Astrocyte of the spinal cord (primary cell): ENCODE measurements at regions not wholly inside any gene's neighbourhood (a gene's known extent, or its start where the extent isn't known, plus 50 kb on each side); places are given as distances from the start of the nearest gene placed in this dataset.

ENCODE experiments used
- DNase-seq: peaks from one replicate; pipeline ENCODE4 v3.0.0; 2011; ENCODE audit warnings: low read depth, low spot score
- H3K4me3 ChIP-seq: 2 replicates; pipeline ENCODE4 v1.5.1; 2011; ENCODE audit warnings: low read depth, mild to moderate bottlenecking, low read length, moderate library complexity
- in situ Hi-C: cut with HindIII; loops from 2 replicates; pipeline ENCODE4 v1.10.0; 2017; ENCODE audit warnings: low sequenced_read_pairs
- TF ChIP-seq, protein P1 (sequence below): IDR thresholded peaks from 2 replicates; pipeline ENCODE4 v1.5.1; 2012; ENCODE audit warnings: low read depth, mild to moderate bottlenecking, low read length, inconsistent platforms

DNA sequence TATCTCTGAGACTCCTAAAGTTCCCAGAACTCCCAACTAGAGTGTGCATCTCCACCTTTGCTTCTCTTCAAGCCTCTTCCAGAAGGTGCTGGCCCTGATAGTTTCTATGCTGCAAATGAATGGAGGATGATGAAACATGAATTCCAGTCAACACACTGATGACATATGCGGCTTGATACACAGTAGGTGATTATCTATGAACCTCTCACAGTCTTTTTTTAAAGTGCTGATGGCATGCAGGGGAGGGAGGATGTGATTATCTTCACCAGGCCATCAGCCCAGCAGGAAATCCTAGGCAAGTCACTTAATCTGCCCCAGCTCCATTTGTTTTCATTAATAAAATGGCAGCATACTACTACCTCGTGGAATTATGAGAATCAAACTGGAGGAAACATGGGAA is 548.5 kb downstream of the SOX6 start:
- H3K4me3 ChIP-seq = no peak overlapping the region
- DNase-seq = no peak
- TF ChIP-seq, protein P1, sequence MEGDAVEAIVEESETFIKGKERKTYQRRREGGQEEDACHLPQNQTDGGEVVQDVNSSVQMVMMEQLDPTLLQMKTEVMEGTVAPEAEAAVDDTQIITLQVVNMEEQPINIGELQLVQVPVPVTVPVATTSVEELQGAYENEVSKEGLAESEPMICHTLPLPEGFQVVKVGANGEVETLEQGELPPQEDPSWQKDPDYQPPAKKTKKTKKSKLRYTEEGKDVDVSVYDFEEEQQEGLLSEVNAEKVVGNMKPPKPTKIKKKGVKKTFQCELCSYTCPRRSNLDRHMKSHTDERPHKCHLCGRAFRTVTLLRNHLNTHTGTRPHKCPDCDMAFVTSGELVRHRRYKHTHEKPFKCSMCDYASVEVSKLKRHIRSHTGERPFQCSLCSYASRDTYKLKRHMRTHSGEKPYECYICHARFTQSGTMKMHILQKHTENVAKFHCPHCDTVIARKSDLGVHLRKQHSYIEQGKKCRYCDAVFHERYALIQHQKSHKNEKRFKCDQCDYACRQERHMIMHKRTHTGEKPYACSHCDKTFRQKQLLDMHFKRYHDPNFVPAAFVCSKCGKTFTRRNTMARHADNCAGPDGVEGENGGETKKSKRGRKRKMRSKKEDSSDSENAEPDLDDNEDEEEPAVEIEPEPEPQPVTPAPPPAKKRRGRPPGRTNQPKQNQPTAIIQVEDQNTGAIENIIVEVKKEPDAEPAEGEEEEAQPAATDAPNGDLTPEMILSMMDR = no peak
- in situ Hi-C loops = no loop called here

DNA sequence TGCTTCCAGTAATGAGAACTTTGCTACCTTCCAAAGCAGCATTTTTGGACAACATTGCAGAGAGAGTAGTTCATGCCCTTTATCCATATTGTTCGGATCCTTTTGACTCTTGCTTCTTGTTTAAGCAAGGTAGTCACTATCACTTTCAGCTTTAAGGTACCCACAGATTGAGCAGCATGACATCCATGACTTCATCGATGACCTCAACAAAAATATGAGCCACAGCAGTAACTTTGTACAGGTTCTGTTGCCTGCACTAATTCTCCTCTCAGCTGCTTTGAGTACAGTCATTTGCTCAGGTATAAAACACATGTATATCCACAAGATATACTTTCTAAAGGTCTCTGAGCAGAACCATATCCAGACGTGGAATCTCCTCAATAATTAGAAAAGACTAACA is 546.3 kb downstream of the SOX6 start:
- TF ChIP-seq, protein P1 = no peak
- DNase-seq = no peak
- in situ Hi-C loops = no loop called here
- H3K4me3 ChIP-seq = no peak overlapping the region

DNA sequence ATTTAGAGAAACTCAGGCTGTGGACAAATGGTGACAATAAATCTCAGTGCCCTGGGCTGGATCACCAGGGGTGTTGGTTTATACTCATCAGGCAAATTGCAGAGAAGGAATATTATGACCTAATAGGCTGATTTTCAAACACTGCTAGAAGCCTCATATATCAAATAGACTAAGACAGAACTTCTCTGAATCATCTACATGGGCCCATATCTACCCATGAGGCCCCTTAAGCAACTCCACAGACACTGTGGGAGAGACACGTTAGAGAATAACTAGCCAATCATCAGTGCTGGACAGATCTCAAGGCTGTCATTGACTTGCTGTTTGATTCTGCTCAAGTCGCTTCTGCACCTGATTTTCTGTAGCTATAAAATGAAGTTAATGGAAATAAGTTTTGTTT is 545.8 kb downstream of the SOX6 start:
- in situ Hi-C loops = no loop called here
- TF ChIP-seq, protein P1 = no peak
- no peak overlapping the region for H3K4me3 ChIP-seq
- no peak for DNase-seq

DNA sequence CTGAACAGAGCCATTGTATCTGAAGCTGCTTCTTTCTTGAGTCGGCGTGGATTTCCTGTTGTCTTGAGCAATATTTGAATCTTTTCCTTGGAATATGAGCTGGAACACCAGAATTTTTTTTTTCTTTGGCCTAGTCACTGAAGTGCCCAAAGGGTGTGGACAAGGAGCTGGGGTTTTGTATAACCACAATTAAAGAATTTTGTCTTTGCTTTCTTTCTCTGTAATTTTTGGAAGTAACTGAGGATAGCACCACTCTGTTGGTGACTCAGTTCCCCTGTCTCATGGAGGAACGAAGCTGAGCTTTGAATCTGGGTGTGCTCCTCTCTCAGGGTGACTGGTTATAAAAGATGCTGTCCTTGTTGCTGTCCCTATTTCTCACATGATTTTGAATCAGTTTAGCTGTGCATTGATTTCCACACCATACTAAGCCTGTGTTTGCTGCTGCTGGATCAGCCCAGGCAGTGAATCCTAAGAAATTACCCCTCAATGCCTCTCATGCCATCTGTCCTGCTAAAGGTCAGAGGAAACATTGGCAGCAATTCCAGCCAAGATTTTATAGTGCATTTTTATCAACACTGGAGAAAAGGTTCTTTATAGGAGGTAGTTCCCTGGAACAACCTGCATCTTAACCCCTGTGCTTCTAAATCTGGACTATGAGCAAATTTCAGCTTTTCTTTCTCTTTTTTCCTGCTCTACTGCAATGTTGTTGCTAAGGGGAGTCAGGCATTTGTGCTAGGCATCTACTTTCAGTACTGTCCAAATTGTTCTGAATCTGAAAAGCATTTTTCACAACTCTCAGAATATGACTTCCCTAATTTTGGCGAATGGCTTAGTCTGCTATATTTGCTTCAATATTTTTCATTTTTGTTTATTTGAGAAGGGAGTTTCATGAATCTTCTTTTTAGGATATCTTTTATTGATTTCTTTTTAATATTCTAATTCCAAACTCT is 540.8 kb downstream of the SOX6 start:
- TF ChIP-seq, protein P1 = no peak
- no peak overlapping the region for H3K4me3 ChIP-seq
- DNase-seq = peak; percentile 14
- in situ Hi-C loops = no loop called here

- H3K4me3 ChIP-seq = no peak overlapping the region
- in situ Hi-C loops = no loop called here
- DNase-seq = peak; percentile 95
- TF ChIP-seq, protein P1 = no peak
Observed at GRCh38 chr11:15816260-15816871, 540.0 kb downstream of the SOX6 start.

DNA sequence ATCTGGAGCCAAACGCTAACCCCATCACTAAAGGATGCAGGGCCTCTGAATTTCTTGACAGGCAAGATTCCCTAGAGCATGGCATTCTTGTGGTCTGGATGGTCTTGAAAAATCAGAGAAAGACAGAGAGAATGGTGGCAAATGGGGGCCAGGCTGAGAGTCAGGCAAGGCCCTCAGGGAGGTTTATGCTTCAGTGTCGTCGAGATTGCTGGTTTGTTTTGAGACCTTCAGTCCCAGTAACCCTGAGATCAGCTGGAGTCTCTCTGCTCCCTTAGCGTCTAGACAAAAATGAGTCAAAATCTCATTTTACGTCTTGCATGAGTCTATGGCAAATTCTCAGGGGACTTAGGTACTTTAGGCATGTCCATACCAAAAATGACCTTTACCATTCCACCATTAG is 539.3 kb downstream of the SOX6 start:
- TF ChIP-seq, protein P1 = no peak
- in situ Hi-C loops = no loop called here
- peak; percentile 67 for DNase-seq
- no peak overlapping the region for H3K4me3 ChIP-seq
